Endothelial cell of umbilical vein (primary cell): ENCODE measurements at regions not wholly inside any gene's neighbourhood (a gene's known extent, or its start where the extent isn't known, plus 50 kb on each side); places are given as distances from the start of the nearest gene placed in this dataset.

Experiments used
- BruUV-seq: library from RNA; stranded (reverse); fragments of 400-500 nt; replicated peaks from 2 replicates; lab custom pipeline; 2021; lab: Mats Ljungman, UMichigan
- CTCF ChIA-PET: fragments of 300-600, 350-600 bp; sonication (Branson Sonifier 250); formaldehyde crosslinking; loops from one replicate; lab custom pipeline; 2021; ENCODE audit warnings: antibody characterized with exemption, inconsistent platforms; lab: Charles Lee
- POLR2A ChIA-PET: fragments of 300-600, 350-600 bp; sonication (Branson Sonifier 250); formaldehyde crosslinking; loops from one replicate; lab custom pipeline; 2021; ENCODE audit warnings: antibody characterized with exemption, inconsistent platforms; lab: Charles Lee
- DNase-seq: peaks from one replicate; pipeline ENCODE4 v3.0.0-alpha.2; 2011; ENCODE audit warnings: low read depth, low spot score
- FAIRE-seq: peaks from 2 replicates; lab custom pipeline; 2011; peaks lifted over from hg19 to GRCh38; lab: Jason Lieb, UNC
- H2AFZ ChIP-seq: 2 replicates; pipeline ENCODE4 v1.6.0; 2012; ENCODE audit warnings: low read depth, low read length, control low read depth, inconsistent platforms
- H3K27ac ChIP-seq: 2 replicates; pipeline ENCODE4 v1.5.1; 2011; ENCODE audit warnings: low read depth, mild to moderate bottlenecking, control low read depth, low read length, moderate library complexity; ENCODE audit not compliant: insufficient read depth
- H3K27me3 ChIP-seq, 2 experiments: 2 replicates each; pipeline versions ENCODE4 v1.6.0 to v1.6.1; 2011; ENCODE audit warnings: low read length in 2 of 2, mixed read lengths in 1 of 2; ENCODE audit not compliant: control insufficient read depth in 2 of 2, insufficient read depth in 2 of 2
- H3K36me3 ChIP-seq, 2 experiments: 2 replicates in 1 of 2; 3 replicates in 1 of 2; pipeline ENCODE4 v1.5.1; 2011; ENCODE audit warnings: low read length in 2 of 2, mild to moderate bottlenecking in 1 of 2, moderate library complexity in 1 of 2; ENCODE audit not compliant: control insufficient read depth in 2 of 2, insufficient read depth in 2 of 2; ENCODE audit errors: extremely low read depth in 1 of 2
- H3K4me1 ChIP-seq: 3 replicates; pipeline ENCODE4 v1.5.1; 2011; ENCODE audit warnings: mild to moderate bottlenecking, low read length; ENCODE audit not compliant: control insufficient read depth, insufficient read depth; ENCODE audit errors: extremely low read depth
- H3K4me2 ChIP-seq: 2 replicates; pipeline ENCODE4 v1.6.1; 2011; ENCODE audit warnings: low read length, control low read depth, mixed read lengths; ENCODE audit not compliant: insufficient read depth
- H3K4me3 ChIP-seq, 3 experiments: fragments of 200-600 bp in 1 of 3; sonication (generic), shearing (Covaris generic) in 1 of 3; replicated peaks in 1 of 3; 2 replicates each; pipeline ENCODE4 v1.5.1; 2011 to 2016; ENCODE audit warnings: control low read depth in 3 of 3, low read length in 3 of 3, mild to moderate bottlenecking in 2 of 3, inconsistent platforms in 1 of 3, low read depth in 1 of 3, moderate library complexity in 1 of 3; ENCODE audit not compliant: insufficient read depth in 1 of 3
- H3K79me2 ChIP-seq: 2 replicates; pipeline ENCODE4 v1.6.0; 2012; ENCODE audit warnings: low read length, inconsistent platforms; ENCODE audit not compliant: control insufficient read depth, insufficient read depth
- H3K9ac ChIP-seq: replicated peaks from 2 replicates; pipeline ENCODE3; 2011; ENCODE audit warnings: low read length, control low read depth; ENCODE audit not compliant: insufficient read depth; ENCODE audit errors: extremely low read depth
- H3K9me1 ChIP-seq: replicated peaks from 3 replicates; pipeline ENCODE4 v1.6.0; 2011; ENCODE audit warnings: mild to moderate bottlenecking, low read length; ENCODE audit not compliant: control insufficient read depth, insufficient read depth; ENCODE audit errors: extremely low read depth
- H3K9me3 ChIP-seq: replicated peaks from 2 replicates; pipeline ENCODE4 v1.5.1; 2012; ENCODE audit warnings: low read length, inconsistent platforms; ENCODE audit not compliant: control insufficient read depth, insufficient read depth
- H4K20me1 ChIP-seq: replicated peaks from 2 replicates; pipeline ENCODE3; 2011; ENCODE audit warnings: mild to moderate bottlenecking, low read length; ENCODE audit not compliant: control insufficient read depth, insufficient read depth; ENCODE audit errors: extremely low read depth
- CTCF ChIP-seq, 2 donors: IDR thresholded peaks; 1 replicate in 1 of 2; 2 replicates in 1 of 2; pipeline ENCODE4 v1.5.1; 2011; ENCODE audit warnings: low read length in 2 of 2, mild to moderate bottlenecking in 2 of 2, moderate library complexity in 2 of 2, control low read depth in 1 of 2, inconsistent platforms in 1 of 2, low read depth in 1 of 2; ENCODE audit not compliant: insufficient read depth in 1 of 2; ENCODE audit errors: extremely low read depth in 1 of 2
- EZH2 ChIP-seq: IDR thresholded peaks from 2 replicates; pipeline ENCODE4 v1.6.1; 2012; ENCODE audit warnings: borderline replicate concordance, low read depth, mild to moderate bottlenecking, moderate library complexity, low read length, inconsistent platforms; ENCODE audit not compliant: severe bottlenecking
- FOS ChIP-seq: IDR thresholded peaks from 2 replicates; pipeline ENCODE4 v1.6.1; 2011; ENCODE audit warnings: mild to moderate bottlenecking, low read length, moderate library complexity, borderline replicate concordance; ENCODE audit not compliant: insufficient read depth
- GATA2 ChIP-seq: IDR thresholded peaks from 2 replicates; pipeline ENCODE4 v1.7.0; 2011; ENCODE audit warnings: low read depth, mild to moderate bottlenecking, moderate library complexity, mixed read lengths, low read length; ENCODE audit not compliant: insufficient read length, insufficient read depth
- JUN ChIP-seq: IDR thresholded peaks from 2 replicates; pipeline ENCODE4 v1.6.1; 2011; ENCODE audit warnings: borderline replicate concordance, low read depth; ENCODE audit not compliant: insufficient read length, insufficient read depth
- MAX ChIP-seq: IDR thresholded peaks from 2 replicates; pipeline ENCODE4 v1.6.1; 2011; ENCODE audit not compliant: insufficient read depth, insufficient read length
- MYC ChIP-seq: IDR thresholded peaks from one replicate; pipeline ENCODE4 v1.6.1; 2011; ENCODE audit warnings: mild to moderate bottlenecking, low read depth, low read length
- POLR2A ChIP-seq: IDR thresholded peaks from 2 replicates; pipeline ENCODE4 v1.6.1; 2012; ENCODE audit warnings: low read depth, mild to moderate bottlenecking, control low read depth, low read length
- POLR2AphosphoS5 ChIP-seq: IDR thresholded peaks from 2 replicates; pipeline ENCODE4 v1.6.1; 2012; ENCODE audit warnings: low read depth, mild to moderate bottlenecking, control low read depth, low read length, moderate library complexity; ENCODE audit not compliant: insufficient read depth
- dilution Hi-C: fragments of 300-500 bp; cut with MboI; formaldehyde crosslinking; loops from one replicate; pipeline ENCODE4 v1.15.0; 2019; ENCODE audit warnings: low sequenced_read_pairs; ENCODE audit not compliant: extremely low pct_ligation_motif_present
- intact Hi-C: fragments of 100-400 bp; cut with micrococcal nuclease; formaldehyde crosslinking; loops from one replicate; pipeline ENCODE4 v1.10.0; 2022

- no peaks in the 10 kb centered on the region for H3K4me1 ChIP-seq
- FAIRE-seq = no peak
Observed at GRCh38 chr9:101849102-101849707, 110.8 kb upstream of the GRIN3A start.

GRCh38 chr9:101848485-101848919 lies 110.1 kb upstream of the GRIN3A start:
- Histone ChIP-seq H3K9me1 (no peaks in the 10 kb centered on the region), H3K9me3 (peaks cover 2% of the 10 kb centered on the region), H3K4me1 (no peaks in the 10 kb centered on the region), H2AFZ (no peak overlapping the region), H3K27ac (no peak overlapping the region), H4K20me1 (no peaks in the 10 kb centered on the region), H3K9ac (no peak overlapping the region), H3K36me3 (no peaks in the 10 kb centered on the region), H3K4me3 (no peak overlapping the region), H3K27me3 (no peaks in the 10 kb centered on the region), H3K79me2 (no peaks in the 10 kb centered on the region), H3K4me2 (no peak overlapping the region)
- DNase-seq (no peak), FAIRE-seq (no peak)
- ChIA-PET POLR2A (no interaction called here), CTCF (no interaction called here)
- intact Hi-C loops = no loop called here
- TF ChIP-seq MYC (no peak), POLR2AphosphoS5 (no peak), GATA2 (no peak), FOS (no peak), CTCF (IDR thresholded peaks at IDR 0.05; ENCODE audit: extremely low read depth in 1 of 2, insufficient read depth in 1 of 2, low read depth in 1 of 2, low read length in 2 of 2) (no peak), EZH2 (no peak), MAX (no peak), POLR2A (no peak), JUN (no peak)
- dilution Hi-C loops = no loop called here
- no TSS peak for BruUV-seq

More at GRCh38 chr9:101849102-101849707, 110.8 kb upstream of the GRIN3A start:
- dilution Hi-C loops (no loop called here), intact Hi-C loops (no loop called here)
- ChIA-PET POLR2A (no interaction called here), CTCF (no interaction called here)
- Histone ChIP-seq H3K9ac (no peak overlapping the region), H3K4me2 (no peak overlapping the region), H3K27ac (no peak overlapping the region), H3K9me1 (no peaks in the 10 kb centered on the region), H4K20me1 (no peaks in the 10 kb centered on the region), H3K9me3 (peaks cover 2% of the 10 kb centered on the region), H3K36me3 (no peaks in the 10 kb centered on the region), H3K27me3 (no peaks in the 10 kb centered on the region), H3K79me2 (no peaks in the 10 kb centered on the region), H2AFZ (no peak overlapping the region), H3K4me3 (no peak overlapping the region)
- no TSS peak for BruUV-seq
- no peak for DNase-seq
- TF ChIP-seq JUN = no peak
- TF ChIP-seq MYC = no peak
- no peak for TF ChIP-seq POLR2A
- TF ChIP-seq EZH2 = no peak
